Smooth muscle cell (in vitro differentiated cells): ENCODE measurements at regions not wholly inside any gene's neighbourhood (a gene's known extent, or its start where the extent isn't known, plus 50 kb on each side); places are given as distances from the start of the nearest gene placed in this dataset.

Experiments used
- DNase-seq: peaks from one replicate; lab custom pipeline; 2025; ENCODE audit not compliant: unreplicated experiment; lab: John Stamatoyannopoulos, UW
- H2AFZ ChIP-seq: fragments of 200-600 bp; sonication (generic); 2 replicates; pipeline ENCODE4 v1.6.0; 2016; ENCODE audit warnings: antibody characterized with exemption, low read depth, mild to moderate bottlenecking
- H3F3A ChIP-seq: fragments of 200-600 bp; sonication (generic); 2 replicates; pipeline ENCODE4 v1.6.0; 2017; ENCODE audit warnings: antibody characterized with exemption, low read depth
- H3K27ac ChIP-seq: fragments of 200-600 bp; sonication (generic); 2 replicates; pipeline ENCODE4 v1.5.1; 2016; ENCODE audit warnings: low read depth, mild to moderate bottlenecking
- H3K27me3 ChIP-seq: fragments of 200-600 bp; sonication (generic); 2 replicates; pipeline ENCODE4 v1.6.1; 2016; ENCODE audit warnings: low read depth, mild to moderate bottlenecking
- H3K36me3 ChIP-seq: fragments of 200-600 bp; sonication (generic); 2 replicates; pipeline ENCODE4 v1.5.1; 2016; ENCODE audit warnings: low read depth
- H3K4me1 ChIP-seq: fragments of 200-600 bp; sonication (generic); 2 replicates; pipeline ENCODE4 v1.5.1; 2016; ENCODE audit warnings: low read depth
- H3K4me2 ChIP-seq: fragments of 200-600 bp; sonication (generic); 2 replicates; pipeline ENCODE4 v1.6.0; 2016; ENCODE audit warnings: mild to moderate bottlenecking
- H3K4me3 ChIP-seq: fragments of 200-600 bp; sonication (generic); 2 replicates; pipeline ENCODE4 v1.5.1; 2016; ENCODE audit warnings: mild to moderate bottlenecking
- H3K79me2 ChIP-seq: fragments of 200-600 bp; sonication (generic); 2 replicates; pipeline ENCODE4 v1.6.0; 2016; ENCODE audit warnings: low read depth, mild to moderate bottlenecking
- H3K9ac ChIP-seq: fragments of 200-600 bp; sonication (generic); 2 replicates; pipeline ENCODE4 v1.6.0; 2016; ENCODE audit warnings: low read depth
- H3K9me3 ChIP-seq: fragments of 200-600 bp; sonication (generic); replicated peaks from 2 replicates; pipeline ENCODE4 v1.5.1; 2016; ENCODE audit warnings: low read depth
- H4K20me1 ChIP-seq: fragments of 200-600 bp; sonication (generic); 2 replicates; pipeline ENCODE4 v1.6.0; 2016; ENCODE audit warnings: low read depth
- WGBS: methylation state at CpG from one replicate; pipeline ENCODE4 v1.1.7; 2016; ENCODE audit warnings: low lambda C conversion rate; 5-methylcytosine and 5-hydroxymethylcytosine counted together
- TF ChIP-seq, protein P1 (sequence below): fragments of 200-600 bp; sonication (generic); IDR thresholded peaks from 2 replicates; pipeline ENCODE4 v1.5.1; 2017; ENCODE audit warnings: borderline replicate concordance, mild to moderate bottlenecking, antibody characterized with exemption; ENCODE audit not compliant: insufficient read depth, poor library complexity, severe bottlenecking

DNA sequence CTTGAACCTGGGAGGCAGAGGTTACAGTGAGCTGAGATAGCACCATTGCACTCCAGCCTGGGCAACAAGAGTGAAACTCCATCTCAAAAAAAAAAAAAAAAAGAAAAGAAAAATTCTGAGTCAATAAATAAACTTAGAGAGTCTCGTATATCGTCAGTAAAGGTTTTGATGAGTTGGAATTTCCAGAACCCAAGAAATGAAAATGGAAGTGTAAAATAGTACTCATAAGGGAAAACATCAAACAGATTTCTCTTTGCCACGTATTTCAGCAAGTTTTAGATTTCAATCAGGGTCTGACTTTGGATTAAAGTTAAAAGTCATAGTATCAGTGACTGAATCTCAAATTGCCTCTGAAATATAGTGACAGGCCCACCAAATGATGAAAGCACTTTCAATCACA is 71.4 kb upstream of the SPOPL start:
- no peaks in the 10 kb centered on the region for H3K27me3 ChIP-seq
- no peaks in the 10 kb centered on the region for H3K79me2 ChIP-seq
- no peaks in the 10 kb centered on the region for H3K36me3 ChIP-seq
- no peak overlapping the region for H3K4me2 ChIP-seq
- H4K20me1 ChIP-seq: no peaks in the 10 kb centered on the region
- WGBS: 44% methylated on average over 3 of the region's 3 CpGs
- no peak for DNase-seq
- TF ChIP-seq, protein P1, sequence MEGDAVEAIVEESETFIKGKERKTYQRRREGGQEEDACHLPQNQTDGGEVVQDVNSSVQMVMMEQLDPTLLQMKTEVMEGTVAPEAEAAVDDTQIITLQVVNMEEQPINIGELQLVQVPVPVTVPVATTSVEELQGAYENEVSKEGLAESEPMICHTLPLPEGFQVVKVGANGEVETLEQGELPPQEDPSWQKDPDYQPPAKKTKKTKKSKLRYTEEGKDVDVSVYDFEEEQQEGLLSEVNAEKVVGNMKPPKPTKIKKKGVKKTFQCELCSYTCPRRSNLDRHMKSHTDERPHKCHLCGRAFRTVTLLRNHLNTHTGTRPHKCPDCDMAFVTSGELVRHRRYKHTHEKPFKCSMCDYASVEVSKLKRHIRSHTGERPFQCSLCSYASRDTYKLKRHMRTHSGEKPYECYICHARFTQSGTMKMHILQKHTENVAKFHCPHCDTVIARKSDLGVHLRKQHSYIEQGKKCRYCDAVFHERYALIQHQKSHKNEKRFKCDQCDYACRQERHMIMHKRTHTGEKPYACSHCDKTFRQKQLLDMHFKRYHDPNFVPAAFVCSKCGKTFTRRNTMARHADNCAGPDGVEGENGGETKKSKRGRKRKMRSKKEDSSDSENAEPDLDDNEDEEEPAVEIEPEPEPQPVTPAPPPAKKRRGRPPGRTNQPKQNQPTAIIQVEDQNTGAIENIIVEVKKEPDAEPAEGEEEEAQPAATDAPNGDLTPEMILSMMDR: no peak
- H3K4me3 ChIP-seq: no peak overlapping the region
- H2AFZ ChIP-seq: no peak overlapping the region
- H3K9ac ChIP-seq: no peak overlapping the region
- H3K9me3 ChIP-seq: no peaks in the 10 kb centered on the region
- peaks cover 6% of the 10 kb centered on the region for H3K4me1 ChIP-seq
- H3F3A ChIP-seq: no peaks in the 10 kb centered on the region
- H3K27ac ChIP-seq: no peak overlapping the region

DNA sequence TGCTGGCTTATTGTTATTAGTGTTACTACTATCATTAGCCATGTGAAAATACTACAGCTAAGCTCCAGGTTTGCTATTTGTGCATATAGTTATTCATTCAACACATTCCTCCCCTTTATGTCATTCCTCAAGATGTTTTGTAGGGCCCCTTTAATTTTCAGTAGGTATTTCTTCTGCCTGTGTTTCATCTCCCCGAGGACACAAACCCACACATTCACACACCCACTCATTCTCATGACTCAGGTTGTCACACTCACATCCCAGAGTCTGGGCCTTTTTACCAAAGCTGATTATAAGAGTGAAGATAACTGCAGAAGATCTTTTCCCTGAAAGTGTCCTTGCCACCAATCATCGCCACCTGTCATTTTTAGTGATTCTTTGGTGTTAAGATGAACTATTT is 68.6 kb upstream of the SPOPL start:
- WGBS: 32% methylated on average over 2 of the region's 2 CpGs
- H3K79me2 ChIP-seq: no peaks in the 10 kb centered on the region
- DNase-seq: no peak
- no peaks in the 10 kb centered on the region for H3F3A ChIP-seq
- no peak overlapping the region for H3K9ac ChIP-seq
- no peaks in the 10 kb centered on the region for H3K36me3 ChIP-seq
- H3K4me3 ChIP-seq: no peak overlapping the region
- no peaks in the 10 kb centered on the region for H3K27me3 ChIP-seq
- peaks cover 6% of the 10 kb centered on the region for H3K4me1 ChIP-seq
- TF ChIP-seq, protein P1: no peak
- no peak overlapping the region for H2AFZ ChIP-seq
- peak overlapping the region; percentile 62 for H3K27ac ChIP-seq
- no peaks in the 10 kb centered on the region for H3K9me3 ChIP-seq
- H4K20me1 ChIP-seq: no peaks in the 10 kb centered on the region
- no peak overlapping the region for H3K4me2 ChIP-seq

DNA sequence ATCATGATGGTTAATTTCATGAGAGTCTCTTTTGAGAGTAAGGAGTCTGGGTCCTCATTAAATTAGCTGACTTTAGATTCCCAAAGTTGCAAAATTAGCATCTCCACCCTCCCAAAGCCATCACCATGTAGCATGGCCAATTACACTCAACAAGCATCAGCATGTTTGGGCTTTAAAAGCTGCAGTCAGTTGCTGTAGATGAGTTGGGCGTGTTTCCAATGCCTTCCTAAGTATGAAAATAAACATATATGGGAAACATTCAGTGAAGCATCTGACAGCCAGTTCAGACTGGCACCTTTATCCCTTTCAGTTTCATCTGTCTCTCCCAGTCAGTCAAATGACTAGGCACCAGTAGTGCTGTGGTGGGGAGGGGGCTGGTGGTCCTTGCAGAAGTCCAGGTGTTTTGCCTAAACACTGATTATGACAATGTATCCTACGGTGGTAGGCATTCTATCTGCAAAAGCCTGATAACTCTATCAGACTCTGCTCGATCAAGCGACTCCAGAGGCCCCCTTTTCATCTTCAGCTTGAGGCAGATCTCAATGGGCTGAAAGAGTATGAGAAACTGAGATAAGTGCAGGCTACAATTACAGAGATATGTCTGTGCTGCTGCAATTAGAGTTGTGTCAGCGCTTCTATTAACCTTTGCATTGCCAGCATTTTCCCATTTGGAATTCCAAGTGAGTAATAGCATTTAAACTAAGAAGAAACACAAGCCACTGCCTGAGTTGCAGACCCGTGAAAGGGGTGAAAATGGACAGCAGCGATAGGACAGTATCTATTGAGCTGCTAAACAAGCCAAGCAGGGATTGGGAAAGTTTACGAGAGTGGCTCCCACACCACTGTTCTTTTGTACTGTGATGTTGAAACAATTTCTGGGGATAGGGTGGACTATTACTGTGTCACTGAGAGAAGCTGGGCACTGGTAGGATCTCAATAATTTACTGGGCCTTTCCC is 67.3 kb upstream of the SPOPL start:
- no peak for DNase-seq
- peak overlapping the region; percentile 57 for H3K4me2 ChIP-seq
- WGBS: 12% methylated on average over 8 of the region's 8 CpGs

More for the DNA sequence above, 67.3 kb upstream of the SPOPL start:
- H3K79me2 ChIP-seq: no peaks in the 10 kb centered on the region
- TF ChIP-seq, protein P1: no peak
- no peaks in the 10 kb centered on the region for H3F3A ChIP-seq
- H4K20me1 ChIP-seq: no peaks in the 10 kb centered on the region
- no peaks in the 10 kb centered on the region for H3K36me3 ChIP-seq
- H2AFZ ChIP-seq: peak overlapping the region; percentile 61
- no peaks in the 10 kb centered on the region for H3K27me3 ChIP-seq
- H3K9ac ChIP-seq: no peak overlapping the region
- H3K4me3 ChIP-seq: peak overlapping the region; percentile 19
- H3K4me1 ChIP-seq: peaks cover 6% of the 10 kb centered on the region
- peak overlapping the region; percentile 62 for H3K27ac ChIP-seq
- H3K9me3 ChIP-seq: no peaks in the 10 kb centered on the region
